Kidney epithelial cell (primary cell): ENCODE measurements at regions not wholly inside any gene's neighbourhood (a gene's known extent, or its start where the extent isn't known, plus 50 kb on each side); places are given as distances from the start of the nearest gene placed in this dataset.
"Not testable (repeated sequence)": the region's sequence is repeated elsewhere in the genome, so short reads cannot be mapped to it uniquely, and the experiment has no call there.

Experiments used
- DNase-seq: peaks from one replicate; pipeline ENCODE4 v3.0.0-alpha.2; 2010; ENCODE audit warnings: low read depth
- H3K27me3 ChIP-seq: 2 replicates; pipeline ENCODE4 v1.6.0; 2011; ENCODE audit warnings: low read length; ENCODE audit not compliant: control insufficient read depth, insufficient read depth
- H3K36me3 ChIP-seq: 2 replicates; pipeline ENCODE4 v1.5.1; 2011; ENCODE audit warnings: low read length; ENCODE audit not compliant: control insufficient read depth, insufficient read depth
- H3K4me3 ChIP-seq: 2 replicates; pipeline ENCODE4 v1.5.1; 2011; ENCODE audit warnings: low read depth, mild to moderate bottlenecking, control low read depth, low read length
- CTCF ChIP-seq: IDR thresholded peaks from 2 replicates; pipeline ENCODE4 v1.5.1; 2011; ENCODE audit warnings: mild to moderate bottlenecking, moderate library complexity, low read length, control low read depth, inconsistent platforms; ENCODE audit not compliant: insufficient read depth, poor library complexity, severe bottlenecking

- no peak for TF ChIP-seq CTCF
- H3K36me3 ChIP-seq, result no peaks in the 10 kb centered on the region
- DNase-seq, result no peak
- no peaks in the 10 kb centered on the region for H3K27me3 ChIP-seq
- no peak overlapping the region for H3K4me3 ChIP-seq
Measured at GRCh38 chr5:159807586-159807985, 108.7 kb upstream of the ADRA1B start.

DNA sequence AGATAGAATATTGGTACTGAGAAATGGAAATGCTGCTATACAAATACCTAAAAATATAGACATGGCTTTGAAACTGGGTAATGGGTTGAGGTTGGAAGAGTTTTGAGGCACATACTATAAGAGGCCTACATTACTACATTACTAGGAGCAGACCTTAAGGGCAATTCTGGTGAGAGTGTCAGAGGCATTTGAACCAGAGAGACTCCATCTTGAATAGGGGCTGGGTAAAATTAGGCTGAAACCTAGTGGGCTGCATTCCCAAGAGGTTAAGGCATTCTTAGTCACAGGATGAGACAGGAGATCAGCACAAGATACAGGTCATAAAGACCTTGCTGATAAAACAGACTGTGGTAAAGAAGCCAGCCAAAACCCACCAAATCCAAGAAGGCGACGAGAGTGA lies 104.6 kb upstream of the ADRA1B start:
- no peaks in the 10 kb centered on the region for H3K27me3 ChIP-seq
- H3K36me3 ChIP-seq, result no peaks in the 10 kb centered on the region
- no peak overlapping the region for H3K4me3 ChIP-seq
- no peak for TF ChIP-seq CTCF
- no peak for DNase-seq

DNA sequence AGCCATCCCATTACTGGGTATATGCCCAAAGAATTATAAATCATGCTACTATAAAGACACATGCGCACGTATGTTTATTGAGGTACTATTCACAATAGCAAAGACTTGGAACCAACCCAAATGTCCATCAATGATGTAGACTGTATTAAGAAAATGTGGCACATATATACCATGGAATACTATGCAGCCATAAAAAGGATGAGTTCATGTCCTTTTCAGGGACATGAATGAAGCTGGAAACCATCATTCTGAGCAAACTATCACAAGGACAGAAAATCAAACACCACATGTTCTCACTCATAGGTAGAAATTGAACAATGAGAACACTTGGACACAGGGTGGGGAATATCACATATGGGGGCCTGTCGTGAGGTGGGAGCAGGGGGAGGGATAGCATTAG lies 103.5 kb upstream of the ADRA1B start:
- H3K27me3 ChIP-seq, DNase-seq, H3K4me3 ChIP-seq, H3K36me3 ChIP-seq: not testable (repeated sequence)

GRCh38 chr5:159814222-159814621 lies 102.1 kb upstream of the ADRA1B start:
- no peak for DNase-seq
- no peak for TF ChIP-seq CTCF
- H3K27me3 ChIP-seq, result no peaks in the 10 kb centered on the region
- no peak overlapping the region for H3K4me3 ChIP-seq
- no peaks in the 10 kb centered on the region for H3K36me3 ChIP-seq

DNA sequence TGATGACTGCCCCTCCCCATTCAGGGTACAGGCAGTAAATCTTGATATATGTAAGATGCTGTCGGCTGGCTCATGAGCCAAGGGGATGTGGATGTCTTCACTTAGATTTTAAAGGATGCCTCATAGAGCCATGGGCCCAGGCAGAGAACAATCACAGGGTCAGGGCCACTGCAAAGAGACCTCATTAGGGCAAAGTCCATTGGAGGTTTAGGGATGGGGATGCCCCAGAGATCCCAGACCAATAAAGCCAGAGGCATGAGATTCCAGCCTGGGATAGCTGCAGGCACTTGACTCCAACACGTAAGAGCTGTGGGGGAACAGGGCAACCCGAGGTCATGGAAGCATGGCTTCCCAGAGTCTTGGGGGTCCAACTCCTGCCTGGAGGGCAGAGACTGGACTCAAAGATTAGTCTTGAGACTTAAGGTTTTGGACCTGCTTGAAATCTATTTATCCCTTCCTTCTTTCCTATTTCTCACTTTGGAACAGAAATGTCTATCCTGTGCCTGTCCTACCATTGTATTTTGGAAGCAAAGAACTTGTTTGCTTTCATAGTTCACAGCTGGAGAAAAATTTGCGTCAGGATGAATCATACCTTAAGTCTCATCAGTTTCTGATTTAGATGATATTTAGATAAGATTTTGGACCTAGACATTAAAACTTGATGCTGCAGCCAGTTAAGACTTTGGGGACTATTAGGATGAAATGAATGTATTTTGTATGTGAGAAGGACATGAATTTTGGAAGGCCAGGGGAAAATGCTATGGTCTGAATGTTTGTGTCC lies 101.3 kb upstream of the ADRA1B start:
- H3K4me3 ChIP-seq, result no peak overlapping the region
- no peak for DNase-seq
- H3K27me3 ChIP-seq, result no peaks in the 10 kb centered on the region
- TF ChIP-seq CTCF, result no peak
- no peaks in the 10 kb centered on the region for H3K36me3 ChIP-seq

GRCh38 chr5:159817262-159818029 lies 98.8 kb upstream of the ADRA1B start:
- DNase-seq, result no peak
- H3K27me3 ChIP-seq, result no peaks in the 10 kb centered on the region
- H3K4me3 ChIP-seq, result no peak overlapping the region
- no peak for TF ChIP-seq CTCF
- H3K36me3 ChIP-seq, result no peaks in the 10 kb centered on the region
